Prostate gland (tissue), 2 donors: ENCODE measurements at regions not wholly inside any gene's neighbourhood (a gene's known extent, or its start where the extent isn't known, plus 50 kb on each side); places are given as distances from the start of the nearest gene placed in this dataset.

Source experiments
- CTCF ChIP-seq, 4 experiments: fragments of 200-600 bp in 2 of 4; fragments of 450-650 bp in 2 of 4; sonication (generic) in 2 of 4; IDR thresholded peaks; 1 replicate in 3 of 4; 2 replicates in 1 of 4; pipeline ENCODE4 v1.5.1; 2016 to 2019; ENCODE audit warnings: antibody characterized with exemption in 4 of 4, mild to moderate bottlenecking in 2 of 4, moderate library complexity in 2 of 4
- POLR2AphosphoS5 ChIP-seq: sonication (generic); formaldehyde crosslinking; IDR thresholded peaks from one replicate; pipeline ENCODE4 v1.6.1; 2017; ENCODE audit warnings: antibody characterized with exemption

- TF ChIP-seq POLR2AphosphoS5 (no peak), CTCF (IDR thresholded peaks at IDR 0.05) (no peak)
These were observed 76.6 kb upstream of the LMO1 start for GRCh38 chr11:8340296-8340695.
